ENCODE measurements at regions not wholly inside any gene's neighbourhood (a gene's known extent, or its start where the extent isn't known, plus 50 kb on each side); places are given as distances from the start of the nearest gene placed in this dataset.

DNA sequence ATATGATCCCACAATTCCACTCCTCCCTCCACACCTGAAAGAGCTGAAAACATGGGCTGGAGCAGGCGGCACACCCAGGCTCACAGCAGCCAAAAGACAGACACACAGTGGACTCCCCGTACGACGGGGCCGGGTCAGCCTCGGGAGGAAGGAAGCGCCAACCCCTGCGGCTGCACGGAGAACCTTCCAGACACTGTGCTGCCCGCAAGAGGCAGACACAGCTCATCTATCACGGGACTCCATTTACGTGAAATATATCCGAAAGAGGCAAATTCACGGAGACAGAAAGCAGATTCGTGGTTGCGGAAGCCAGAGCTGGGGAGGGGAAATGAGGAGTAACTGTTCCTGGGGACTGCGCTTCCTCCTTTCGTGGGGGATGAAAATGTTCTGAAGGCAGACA, 165.0 kb downstream of the BRD1 start (continued):
- no peak for TF ChIP-seq CTCF (tag by site-specific recombination; IDR thresholded peaks at IDR 0.05)

GRCh38 chr22:49660794-49661781, 166.6 kb downstream of the BRD1 start:
- Histone ChIP-seq H3K36me3 (ENCODE audit: control insufficient read depth in 2 of 2, insufficient read depth in 1 of 2, low read length in 2 of 2) (no peaks in the 10 kb centered on the region), H3K4me1 (ENCODE audit: control insufficient read depth, insufficient read depth, low read length) (no peaks in the 10 kb centered on the region), H3K4me3 (ENCODE audit: low read depth, low read length) (no peak overlapping the region), H3K9me3 (ENCODE audit: control insufficient read depth, insufficient read depth, low read depth, low read length) (no peaks in the 10 kb centered on the region), H3K27ac (ENCODE audit: extremely low read depth, low read depth, low read length) (no peak overlapping the region)
- ChIA-PET POLR2A (no interaction called here), CTCF (no interaction called here)
- TF ChIP-seq ZNF341 (tag by site-specific recombination; IDR thresholded peaks at IDR 0.05; ENCODE audit: low read depth), result 0 out of 2 replicates have a peak, but pooled peaks have one; percentile 20
- TF ChIP-seq ZIC2 (tag by site-specific recombination; IDR thresholded peaks at IDR 0.05), result peak; percentile 78
- TF ChIP-seq, protein P1, sequence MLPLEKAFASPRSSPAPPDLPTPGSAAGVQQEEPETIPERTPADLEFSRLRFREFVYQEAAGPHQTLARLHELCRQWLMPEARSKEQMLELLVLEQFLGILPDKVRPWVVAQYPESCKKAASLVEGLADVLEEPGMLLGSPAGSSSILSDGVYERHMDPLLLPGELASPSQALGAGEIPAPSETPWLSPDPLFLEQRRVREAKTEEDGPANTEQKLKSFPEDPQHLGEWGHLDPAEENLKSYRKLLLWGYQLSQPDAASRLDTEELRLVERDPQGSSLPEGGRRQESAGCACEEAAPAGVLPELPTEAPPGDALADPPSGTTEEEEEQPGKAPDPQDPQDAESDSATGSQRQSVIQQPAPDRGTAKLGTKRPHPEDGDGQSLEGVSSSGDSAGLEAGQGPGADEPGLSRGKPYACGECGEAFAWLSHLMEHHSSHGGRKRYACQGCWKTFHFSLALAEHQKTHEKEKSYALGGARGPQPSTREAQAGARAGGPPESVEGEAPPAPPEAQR (tag by site-specific recombination; IDR thresholded peaks at IDR 0.05), result no peak

- Histone ChIP-seq H3K27ac (ENCODE audit: extremely low read depth, low read depth, low read length) (no peak overlapping the region), H3K9me3 (ENCODE audit: control insufficient read depth, insufficient read depth, low read depth, low read length) (no peaks in the 10 kb centered on the region), H3K36me3 (ENCODE audit: control insufficient read depth in 2 of 2, insufficient read depth in 1 of 2, low read length in 2 of 2) (no peaks in the 10 kb centered on the region), H3K4me3 (ENCODE audit: low read depth, low read length) (no peak overlapping the region), H3K4me1 (ENCODE audit: control insufficient read depth, insufficient read depth, low read length) (no peaks in the 10 kb centered on the region)
- TF ChIP-seq ZNF157 (tag by site-specific recombination; IDR thresholded peaks at IDR 0.05) (no peak), ZSCAN23 (tag by site-specific recombination; IDR thresholded peaks at IDR 0.05) (no peak), FEZF1 (tag by site-specific recombination; IDR thresholded peaks at IDR 0.05) (no peak), INSM2 (tag by site-specific recombination; IDR thresholded peaks at IDR 0.05) (no peak)
- CTCF ChIA-PET, result no interaction called here
- POLR2A ChIA-PET, result no interaction called here
Measured at GRCh38 chr22:49660321-49660720, 167.4 kb downstream of the BRD1 start.

- Histone ChIP-seq H3K4me3 (ENCODE audit: low read depth, low read length) (no peak overlapping the region), H3K4me1 (ENCODE audit: control insufficient read depth, insufficient read depth, low read length) (no peaks in the 10 kb centered on the region), H3K9me3 (ENCODE audit: control insufficient read depth, insufficient read depth, low read depth, low read length) (no peaks in the 10 kb centered on the region), H3K27ac (ENCODE audit: extremely low read depth, low read depth, low read length) (no peak overlapping the region), H3K36me3 (ENCODE audit: control insufficient read depth in 2 of 2, insufficient read depth in 1 of 2, low read length in 2 of 2) (no peaks in the 10 kb centered on the region)
- POLR2A ChIA-PET, result no interaction called here
- TF ChIP-seq ZNF223 (tag by site-specific recombination; IDR thresholded peaks at IDR 0.05) (no peak), ZNF76 (tag by site-specific recombination; IDR thresholded peaks at IDR 0.05; ENCODE audit: borderline replicate concordance, low read depth) (no peak), YY1 (tag by site-specific recombination; IDR thresholded peaks at IDR 0.05) (no peak)
- CTCF ChIA-PET, result no interaction called here
Measured at GRCh38 chr22:49659924-49660315, 167.8 kb downstream of the BRD1 start.
